Left lung (tissue), 4 donors: ENCODE measurements at regions not wholly inside any gene's neighbourhood (a gene's known extent, or its start where the extent isn't known, plus 50 kb on each side); places are given as distances from the start of the nearest gene placed in this dataset.
A peak's percentile ranks its signal among the peaks of the same experiment; 100 is the strongest.

Experiments
- ATAC-seq: fragments of 200-7000 bp; cut with Tn5 transposase; one replicate; pipeline ENCODE4 v1.9.1; 2020; ENCODE audit warnings: moderate library complexity
- DNase-seq, 4 donors: peaks; one replicate each; pipeline ENCODE4 v3.0.0-alpha.2; 2013 to 2020
- H3K27ac ChIP-seq, 2 donors: fragments of 200-600 bp; sonication (generic) in 1 of 2; one replicate each; pipeline versions ENCODE4 v1.5.0 to v1.8.0; 2020 to 2021
- H3K27me3 ChIP-seq, 2 donors: fragments of 200-600 bp; sonication (generic) in 1 of 2; one replicate each; pipeline versions ENCODE4 v1.5.0 to v1.8.0; 2020 to 2021
- H3K36me3 ChIP-seq, 2 donors: fragments of 200-600 bp; sonication (generic) in 1 of 2; one replicate each; pipeline versions ENCODE4 v1.5.0 to v1.8.0; 2020 to 2021
- H3K4me1 ChIP-seq, 2 donors: fragments of 200-600 bp; one replicate each; pipeline ENCODE4 v1.8.0; 2021
- H3K4me3 ChIP-seq, 2 donors: fragments of 200-600 bp; sonication (generic) in 1 of 2; one replicate each; pipeline versions ENCODE4 v1.5.0 to v1.8.0; 2020 to 2021; ENCODE audit warnings: mild to moderate bottlenecking in 1 of 2
- H3K9me3 ChIP-seq, 2 donors: fragments of 200-600 bp; sonication (generic) in 1 of 2; one replicate each; pipeline versions ENCODE4 v1.5.0 to v1.8.0; 2020 to 2021
- intact Hi-C, 2 donors: fragments of 100-400 bp; cut with DNase I; formaldehyde crosslinking; loops; one replicate each; pipeline versions ENCODE4 v1.11.2 to v1.14.2; 2022
- TF ChIP-seq, protein P1 (sequence below), 2 donors: fragments of 200-600 bp; sonication (generic) in 1 of 2; IDR thresholded peaks; one replicate each; pipeline versions ENCODE4 v1.5.0 to v1.8.0; 2021; ENCODE audit warnings: antibody characterized with exemption in 2 of 2
- donor health status: DM: no; HTN: yes; CAD: no.
- donor health status: DM: no; HTN: no; CAD: no.

GRCh38 chr2:2665834-2666133 is 334.7 kb upstream of the MYT1L start:
- Histone ChIP-seq H3K27ac (no peak overlapping the region), H3K9me3 (no peaks in the 10 kb centered on the region), H3K36me3 (no peaks in the 10 kb centered on the region), H3K4me3 (no peak overlapping the region), H3K27me3 (no peaks in the 10 kb centered on the region), H3K4me1 (no peaks in the 10 kb centered on the region)
- intact Hi-C loops, result no loop called here
- ATAC-seq, result no peak
- DNase-seq, result no peak
- TF ChIP-seq, protein P1, sequence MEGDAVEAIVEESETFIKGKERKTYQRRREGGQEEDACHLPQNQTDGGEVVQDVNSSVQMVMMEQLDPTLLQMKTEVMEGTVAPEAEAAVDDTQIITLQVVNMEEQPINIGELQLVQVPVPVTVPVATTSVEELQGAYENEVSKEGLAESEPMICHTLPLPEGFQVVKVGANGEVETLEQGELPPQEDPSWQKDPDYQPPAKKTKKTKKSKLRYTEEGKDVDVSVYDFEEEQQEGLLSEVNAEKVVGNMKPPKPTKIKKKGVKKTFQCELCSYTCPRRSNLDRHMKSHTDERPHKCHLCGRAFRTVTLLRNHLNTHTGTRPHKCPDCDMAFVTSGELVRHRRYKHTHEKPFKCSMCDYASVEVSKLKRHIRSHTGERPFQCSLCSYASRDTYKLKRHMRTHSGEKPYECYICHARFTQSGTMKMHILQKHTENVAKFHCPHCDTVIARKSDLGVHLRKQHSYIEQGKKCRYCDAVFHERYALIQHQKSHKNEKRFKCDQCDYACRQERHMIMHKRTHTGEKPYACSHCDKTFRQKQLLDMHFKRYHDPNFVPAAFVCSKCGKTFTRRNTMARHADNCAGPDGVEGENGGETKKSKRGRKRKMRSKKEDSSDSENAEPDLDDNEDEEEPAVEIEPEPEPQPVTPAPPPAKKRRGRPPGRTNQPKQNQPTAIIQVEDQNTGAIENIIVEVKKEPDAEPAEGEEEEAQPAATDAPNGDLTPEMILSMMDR (IDR thresholded peaks at IDR 0.05), result no peak

DNA sequence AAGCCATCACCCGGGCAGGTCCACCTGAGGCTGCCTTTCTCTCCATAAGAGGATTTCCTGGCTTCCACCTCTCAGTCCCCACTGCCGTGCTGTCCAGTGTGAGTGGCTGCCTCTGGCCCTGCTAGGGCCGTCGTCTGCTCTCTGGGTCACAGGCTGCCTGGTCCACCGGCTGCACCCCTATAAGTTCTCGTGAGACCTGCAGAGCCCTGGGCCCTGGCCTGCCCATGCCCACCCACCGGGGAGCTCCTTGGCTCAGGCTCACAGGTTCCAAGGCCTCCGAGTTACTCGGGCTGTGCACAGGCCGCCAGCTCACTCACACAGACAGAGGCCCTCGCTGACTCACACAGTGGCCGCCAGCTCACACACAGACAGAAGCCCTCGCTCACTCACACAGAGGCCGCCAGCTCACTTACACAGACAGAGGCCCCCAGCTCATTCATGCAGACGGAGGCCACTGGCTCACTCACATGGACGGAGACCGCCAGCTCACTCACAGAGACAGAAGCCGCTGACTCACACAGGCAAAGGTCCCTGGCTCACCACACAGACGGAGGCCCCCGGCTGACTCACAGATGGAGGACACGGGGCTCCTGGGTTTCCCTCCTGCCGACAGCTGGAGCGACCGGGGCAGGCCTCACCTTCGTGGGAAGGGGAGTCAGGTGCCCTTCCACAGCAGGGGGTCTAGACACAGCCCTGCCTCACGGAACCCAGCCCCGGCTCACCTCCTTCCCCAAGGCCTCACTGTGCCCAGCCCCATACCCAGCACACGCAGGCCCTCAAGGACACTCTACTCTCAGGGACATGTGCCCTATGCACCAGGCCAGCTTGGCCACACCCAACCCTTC is 334.1 kb upstream of the MYT1L start:
- H3K36me3 ChIP-seq, result no peaks in the 10 kb centered on the region
- ATAC-seq (no peak), DNase-seq (no peak)
- no peaks in the 10 kb centered on the region for H3K27me3 ChIP-seq
- intact Hi-C loops, result no loop called here
- no peaks in the 10 kb centered on the region for H3K9me3 ChIP-seq
- H3K27ac ChIP-seq, result no peak overlapping the region
- H3K4me3 ChIP-seq, result no peak overlapping the region
- no peaks in the 10 kb centered on the region for H3K4me1 ChIP-seq
- TF ChIP-seq, protein P1 (IDR thresholded peaks at IDR 0.05), result no peak

GRCh38 chr2:2663401-2664036 is 332.4 kb upstream of the MYT1L start:
- no peaks in the 10 kb centered on the region for H3K27me3 ChIP-seq
- TF ChIP-seq, protein P1 (IDR thresholded peaks at IDR 0.05), result no peak
- H3K4me3 ChIP-seq, result no peak overlapping the region
- H3K27ac ChIP-seq, result no peak overlapping the region
- peaks cover 0 to 3% of the 10 kb centered on the region in 2 donors for H3K9me3 ChIP-seq
- intact Hi-C loops, result no loop called here
- DNase-seq (no peak), ATAC-seq (no peak)
- no peaks in the 10 kb centered on the region for H3K36me3 ChIP-seq
- H3K4me1 ChIP-seq, result no peaks in the 10 kb centered on the region

GRCh38 chr2:2662847-2663356 is 331.8 kb upstream of the MYT1L start:
- Histone ChIP-seq H3K4me1 (no peaks in the 10 kb centered on the region), H3K9me3 (peaks cover 0 to 3% of the 10 kb centered on the region in 2 donors), H3K36me3 (no peaks in the 10 kb centered on the region), H3K27me3 (peaks cover 0 to 2% of the 10 kb centered on the region in 2 donors), H3K4me3 (no peak overlapping the region), H3K27ac (no peak overlapping the region)
- TF ChIP-seq, protein P1 (IDR thresholded peaks at IDR 0.05), result no peak
- ATAC-seq (peak; percentile 59), DNase-seq (no peak)
- intact Hi-C loops, result no loop called here

- intact Hi-C loops, result no loop called here
These were observed 331.2 kb upstream of the MYT1L start for GRCh38 chr2:2662037-2662846.

More at GRCh38 chr2:2662037-2662846, 331.2 kb upstream of the MYT1L start:
- no peak for DNase-seq
- Histone ChIP-seq H3K4me1 (no peaks in the 10 kb centered on the region), H3K27me3 (peaks cover 0 to 9% of the 10 kb centered on the region in 2 donors), H3K4me3 (no peak overlapping the region), H3K36me3 (no peaks in the 10 kb centered on the region), H3K27ac (no peak overlapping the region), H3K9me3 (peaks cover 0 to 3% of the 10 kb centered on the region in 2 donors)
- TF ChIP-seq, protein P1 (IDR thresholded peaks at IDR 0.05), result no peak
- ATAC-seq, result peak; percentile 77
